GM12878 (cell line): ENCODE measurements at regions not wholly inside any gene's neighbourhood (a gene's known extent, or its start where the extent isn't known, plus 50 kb on each side); places are given as distances from the start of the nearest gene placed in this dataset.

Experiments
- CEBPB ChIP-seq, 2 experiments: fragments of 150-350 bp in 1 of 2; IDR thresholded peaks; 2 replicates each; pipeline ENCODE4 v1.6.1; 2012 to 2014; ENCODE audit warnings: low read depth in 2 of 2, low read length in 2 of 2, borderline replicate concordance in 1 of 2, inconsistent platforms in 1 of 2
- CHD2 ChIP-seq: IDR thresholded peaks from 2 replicates; pipeline ENCODE4 v1.6.1; 2011; ENCODE audit warnings: low read depth, low read length, improper control_type of control experiment, borderline replicate concordance
- JUND ChIP-seq: IDR thresholded peaks from 2 replicates; pipeline ENCODE4 v1.6.1; 2012; ENCODE audit warnings: low read depth, mild to moderate bottlenecking, low read length, improper control_type of control experiment, moderate library complexity
- NFIC ChIP-seq: IDR thresholded peaks from 2 replicates; pipeline ENCODE4 v1.6.1; 2012; ENCODE audit warnings: low read depth, mild to moderate bottlenecking, inconsistent platforms, low read length, moderate library complexity
- POLR2A ChIP-seq: IDR thresholded peaks from 2 replicates; pipeline ENCODE4 v1.6.1; 2011; ENCODE audit warnings: low read depth, mild to moderate bottlenecking, low read length
- SPI1 ChIP-seq: IDR thresholded peaks from 2 replicates; pipeline ENCODE4 v1.6.1; 2011; ENCODE audit warnings: low read depth, mild to moderate bottlenecking, low read length, moderate library complexity, borderline replicate concordance; ENCODE audit not compliant: insufficient read depth
- TCF7 ChIP-seq: IDR thresholded peaks from 2 replicates; pipeline ENCODE4 v1.6.1; 2014; ENCODE audit warnings: antibody characterized with exemption, borderline replicate concordance
- TF ChIP-seq, protein P1 (sequence below), 3 experiments: IDR thresholded peaks in 2 of 3; conservative IDR thresholded peaks in 1 of 3; 2 replicates each; pipeline ENCODE4 v1.5.1; 2011; ENCODE audit warnings: low read depth in 3 of 3, low read length in 3 of 3, mild to moderate bottlenecking in 3 of 3, control low read depth in 2 of 3, moderate library complexity in 2 of 3, inconsistent platforms in 1 of 3, mixed read lengths in 1 of 3; ENCODE audit not compliant: control insufficient read depth in 2 of 3, insufficient read depth in 1 of 3; ENCODE audit errors: extremely low read depth in 1 of 3

GRCh38 chr16:7216719-7217118 lies 115.9 kb upstream of the RBFOX1 start:
- TF ChIP-seq, protein P1, sequence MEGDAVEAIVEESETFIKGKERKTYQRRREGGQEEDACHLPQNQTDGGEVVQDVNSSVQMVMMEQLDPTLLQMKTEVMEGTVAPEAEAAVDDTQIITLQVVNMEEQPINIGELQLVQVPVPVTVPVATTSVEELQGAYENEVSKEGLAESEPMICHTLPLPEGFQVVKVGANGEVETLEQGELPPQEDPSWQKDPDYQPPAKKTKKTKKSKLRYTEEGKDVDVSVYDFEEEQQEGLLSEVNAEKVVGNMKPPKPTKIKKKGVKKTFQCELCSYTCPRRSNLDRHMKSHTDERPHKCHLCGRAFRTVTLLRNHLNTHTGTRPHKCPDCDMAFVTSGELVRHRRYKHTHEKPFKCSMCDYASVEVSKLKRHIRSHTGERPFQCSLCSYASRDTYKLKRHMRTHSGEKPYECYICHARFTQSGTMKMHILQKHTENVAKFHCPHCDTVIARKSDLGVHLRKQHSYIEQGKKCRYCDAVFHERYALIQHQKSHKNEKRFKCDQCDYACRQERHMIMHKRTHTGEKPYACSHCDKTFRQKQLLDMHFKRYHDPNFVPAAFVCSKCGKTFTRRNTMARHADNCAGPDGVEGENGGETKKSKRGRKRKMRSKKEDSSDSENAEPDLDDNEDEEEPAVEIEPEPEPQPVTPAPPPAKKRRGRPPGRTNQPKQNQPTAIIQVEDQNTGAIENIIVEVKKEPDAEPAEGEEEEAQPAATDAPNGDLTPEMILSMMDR (IDR thresholded peaks at IDR 0.05 in 2 of 3, conservative IDR thresholded peaks at IDR 0.05 in 1 of 3; ENCODE audit: control insufficient read depth in 2 of 3, extremely low read depth in 1 of 3, insufficient read depth in 1 of 3, low read depth in 3 of 3, low read length in 3 of 3): no peak
- TF ChIP-seq CEBPB (IDR thresholded peaks at IDR 0.05; ENCODE audit: borderline replicate concordance in 1 of 2, low read depth in 2 of 2, low read length in 2 of 2): no peak
- TF ChIP-seq SPI1: no peak
- no peak for TF ChIP-seq TCF7
- TF ChIP-seq NFIC: no peak
- TF ChIP-seq CHD2: no peak
- no peak for TF ChIP-seq JUND
- TF ChIP-seq POLR2A: no peak
